PC-3 (cell line): ENCODE measurements at regions not wholly inside any gene's neighbourhood (a gene's known extent, or its start where the extent isn't known, plus 50 kb on each side); places are given as distances from the start of the nearest gene placed in this dataset.

Source experiments
- ATAC-seq: fragments of 200-7000 bp; cut with Tn5 transposase; 2 replicates; pipeline ENCODE4 v1.9.1; 2020; ENCODE audit warnings: mild to moderate bottlenecking, moderate library complexity
- BruUV-seq: library from RNA; stranded (reverse); fragments of 400-500 nt; replicated peaks from 2 replicates; lab custom pipeline; 2021; lab: Mats Ljungman, UMichigan
- CTCF ChIA-PET: fragments of 300-600 bp; sonication (Branson Sonifier 250); formaldehyde crosslinking; loops from one replicate; lab custom pipeline; 2022; ENCODE audit warnings: antibody characterized with exemption; lab: Charles Lee
- POLR2A ChIA-PET: fragments of 300-600 bp; sonication (Branson Sonifier 250); formaldehyde crosslinking; loops from one replicate; lab custom pipeline; 2022; ENCODE audit warnings: antibody characterized with exemption; ENCODE audit not compliant: unreplicated experiment; lab: Charles Lee
- DNase-seq: peaks from one replicate; pipeline ENCODE4 v3.0.0-alpha.2; 2015
- H2AFZ ChIP-seq: fragments of 300-600 bp; sonication (generic); 2 replicates; pipeline ENCODE4 v1.6.0; 2016; ENCODE audit warnings: antibody characterized with exemption, low read length
- H3F3A ChIP-seq: fragments of 300-600 bp; sonication (generic); one replicate; pipeline ENCODE4 v1.6.0; 2017; ENCODE audit warnings: antibody characterized with exemption, low read length, control low read depth, mild to moderate bottlenecking; ENCODE audit not compliant: unreplicated experiment
- H3K27ac ChIP-seq: fragments of 300-600 bp; sonication (generic); 2 replicates; pipeline ENCODE4 v1.5.1; 2016; ENCODE audit warnings: mild to moderate bottlenecking, low read length
- H3K27me3 ChIP-seq: fragments of 300-600 bp; sonication (generic); 2 replicates; pipeline ENCODE4 v1.6.1; 2016; ENCODE audit warnings: low read length, mixed read lengths
- H3K36me3 ChIP-seq: fragments of 300-600 bp; sonication (generic); 2 replicates; pipeline ENCODE4 v1.6.1; 2016; ENCODE audit warnings: low read depth, mixed run types, low read length, mixed read lengths
- H3K4me1 ChIP-seq: fragments of 300-600 bp; sonication (generic); 2 replicates; pipeline ENCODE4 v1.5.1; 2016; ENCODE audit warnings: low read length; ENCODE audit not compliant: insufficient read depth
- H3K4me2 ChIP-seq: fragments of 300-600 bp; sonication (generic); 2 replicates; pipeline ENCODE4 v1.6.0; 2016; ENCODE audit warnings: low read length
- H3K4me3 ChIP-seq: fragments of 300-600 bp; sonication (generic); 2 replicates; pipeline ENCODE4 v1.5.1; 2016; ENCODE audit warnings: mild to moderate bottlenecking, low read length, mixed read lengths
- H3K79me2 ChIP-seq: fragments of 300-600 bp; sonication (generic); 2 replicates; pipeline ENCODE4 v1.6.1; 2017; ENCODE audit warnings: low read length, mixed read lengths
- H3K9ac ChIP-seq: fragments of 300-600 bp; sonication (generic); 2 replicates; pipeline ENCODE4 v1.6.0; 2016; ENCODE audit warnings: mild to moderate bottlenecking, low read length
- H3K9me2 ChIP-seq: fragments of 300-600 bp; sonication (generic); replicated peaks from 2 replicates; pipeline ENCODE4 v1.6.1; 2016; ENCODE audit warnings: mixed run types, low read length, mixed read lengths
- H3K9me3 ChIP-seq: fragments of 300-600 bp; sonication (generic); 2 replicates; pipeline ENCODE4 v1.6.1; 2016; ENCODE audit warnings: low read length, mixed read lengths
- H4K20me1 ChIP-seq: fragments of 300-600 bp; sonication (generic); 2 replicates; pipeline ENCODE4 v1.6.1; 2016; ENCODE audit warnings: low read length, mixed read lengths
- EZH2 ChIP-seq: fragments of 300-600 bp; sonication (generic); IDR thresholded peaks from one replicate; pipeline ENCODE4 v1.6.1; 2017; ENCODE audit warnings: antibody characterized with exemption, mild to moderate bottlenecking, low read length; ENCODE audit not compliant: unreplicated experiment
- EZH2phosphoT487 ChIP-seq: fragments of 300-600 bp; sonication (generic); IDR thresholded peaks from 2 replicates; pipeline ENCODE4 v1.6.1; 2018; ENCODE audit warnings: mild to moderate bottlenecking, antibody characterized with exemption, low read length, borderline replicate concordance
- intact Hi-C: fragments of 100-400 bp; cut with micrococcal nuclease; formaldehyde crosslinking; loops from 2 replicates; pipeline ENCODE4 v1.9.0; 2023
- TF ChIP-seq, protein P1 (sequence below): fragments of 300-600 bp; sonication (generic); conservative IDR thresholded peaks from 2 replicates; pipeline ENCODE4 v1.5.1; 2017; ENCODE audit warnings: antibody characterized with exemption, low read depth, mild to moderate bottlenecking, low read length

GRCh38 chr6:40914005-40914404 is 125.0 kb downstream of the UNC5CL start:
- H3F3A ChIP-seq: no peaks in the 10 kb centered on the region
- no peaks in the 10 kb centered on the region for H3K27me3 ChIP-seq
- no peak overlapping the region for H2AFZ ChIP-seq
- no peaks in the 10 kb centered on the region for H3K79me2 ChIP-seq
- no peaks in the 10 kb centered on the region for H3K9me3 ChIP-seq
- H3K9ac ChIP-seq: no peak overlapping the region
- H3K4me1 ChIP-seq: no peaks in the 10 kb centered on the region
- intact Hi-C loops: no loop called here
- ATAC-seq (no peak), DNase-seq (no peak)
- CTCF ChIA-PET: no interaction called here
- H4K20me1 ChIP-seq: no peaks in the 10 kb centered on the region
- POLR2A ChIA-PET: no interaction called here
- no peaks in the 10 kb centered on the region for H3K9me2 ChIP-seq
- H3K4me2 ChIP-seq: no peak overlapping the region
- H3K27ac ChIP-seq: no peak overlapping the region
- H3K4me3 ChIP-seq: no peak overlapping the region
- no peaks in the 10 kb centered on the region for H3K36me3 ChIP-seq
- no peak for TF ChIP-seq EZH2
- no TSS peak for BruUV-seq

DNA sequence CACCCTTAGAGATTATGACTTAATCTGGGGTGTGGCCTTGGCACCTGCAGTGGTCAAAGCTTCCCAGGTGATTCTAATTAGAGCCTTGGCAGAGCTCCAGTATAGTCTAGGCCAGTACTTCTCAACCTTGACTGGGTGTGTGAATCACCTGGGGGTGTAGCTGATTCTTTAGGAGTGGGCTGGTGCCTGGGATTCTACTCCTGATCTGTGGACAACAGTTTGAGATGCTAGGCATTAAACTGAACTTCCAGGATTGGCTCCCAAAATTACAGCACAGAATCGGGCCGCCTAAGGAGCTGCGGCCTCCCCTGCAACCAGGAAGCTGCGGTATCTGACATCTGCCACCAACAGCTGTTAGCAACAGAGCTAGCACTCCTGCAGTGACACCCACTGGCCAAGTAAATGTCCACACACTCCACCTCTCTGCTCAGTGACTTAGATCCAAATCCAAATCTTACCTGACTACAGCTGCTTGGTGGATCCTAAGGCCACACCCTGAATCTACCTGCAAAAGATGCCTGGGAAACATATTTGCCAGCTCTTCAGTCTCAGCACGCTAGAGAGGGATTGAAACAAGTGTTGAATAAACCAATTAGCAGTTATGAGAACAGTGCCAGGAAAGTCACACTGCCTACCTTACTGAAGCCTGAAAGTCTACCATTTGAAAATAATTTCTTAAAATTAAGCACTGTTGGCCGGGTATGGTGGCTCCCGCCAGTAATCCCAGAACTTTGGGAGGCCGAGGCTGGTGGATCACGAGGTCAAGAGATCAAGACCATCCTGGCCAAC is 126.7 kb downstream of the UNC5CL start:
- POLR2A ChIA-PET: interaction anchor here (0.6 kb wide), 2 partner anchors 143 to 981 kb away, joined by 3 read pairs; no protein-coding TSS in a partner anchor
- Histone ChIP-seq H3K9ac (no peak overlapping the region), H3K27me3 (no peaks in the 10 kb centered on the region), H2AFZ (no peak overlapping the region), H3K27ac (no peak overlapping the region), H4K20me1 (no peaks in the 10 kb centered on the region), H3K79me2 (no peaks in the 10 kb centered on the region), H3K9me2 (no peaks in the 10 kb centered on the region), H3K9me3 (no peaks in the 10 kb centered on the region), H3F3A (no peaks in the 10 kb centered on the region), H3K4me1 (peaks cover 12% of the 10 kb centered on the region), H3K4me2 (no peak overlapping the region), H3K36me3 (no peaks in the 10 kb centered on the region), H3K4me3 (no peak overlapping the region)
- no TSS peak for BruUV-seq
- peak; percentile 63 for DNase-seq
- intact Hi-C loops: loop anchor here (1.0 kb wide), 1 partner anchor 17 kb away; no protein-coding TSS in a partner anchor
- peak; percentile 70 for ATAC-seq
- CTCF ChIA-PET: interaction anchor here (1.2 to 1.5 kb wide), 3 partner anchors 18 to 67 kb away, joined by 4 to 7 read pairs (median 5); no protein-coding TSS in a partner anchor
- TF ChIP-seq, protein P1, sequence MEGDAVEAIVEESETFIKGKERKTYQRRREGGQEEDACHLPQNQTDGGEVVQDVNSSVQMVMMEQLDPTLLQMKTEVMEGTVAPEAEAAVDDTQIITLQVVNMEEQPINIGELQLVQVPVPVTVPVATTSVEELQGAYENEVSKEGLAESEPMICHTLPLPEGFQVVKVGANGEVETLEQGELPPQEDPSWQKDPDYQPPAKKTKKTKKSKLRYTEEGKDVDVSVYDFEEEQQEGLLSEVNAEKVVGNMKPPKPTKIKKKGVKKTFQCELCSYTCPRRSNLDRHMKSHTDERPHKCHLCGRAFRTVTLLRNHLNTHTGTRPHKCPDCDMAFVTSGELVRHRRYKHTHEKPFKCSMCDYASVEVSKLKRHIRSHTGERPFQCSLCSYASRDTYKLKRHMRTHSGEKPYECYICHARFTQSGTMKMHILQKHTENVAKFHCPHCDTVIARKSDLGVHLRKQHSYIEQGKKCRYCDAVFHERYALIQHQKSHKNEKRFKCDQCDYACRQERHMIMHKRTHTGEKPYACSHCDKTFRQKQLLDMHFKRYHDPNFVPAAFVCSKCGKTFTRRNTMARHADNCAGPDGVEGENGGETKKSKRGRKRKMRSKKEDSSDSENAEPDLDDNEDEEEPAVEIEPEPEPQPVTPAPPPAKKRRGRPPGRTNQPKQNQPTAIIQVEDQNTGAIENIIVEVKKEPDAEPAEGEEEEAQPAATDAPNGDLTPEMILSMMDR: peak; percentile 74
- TF ChIP-seq EZH2: no peak

GRCh38 chr6:40910260-40910893 is 128.6 kb downstream of the UNC5CL start:
- ATAC-seq (no peak), DNase-seq (no peak)
- Histone ChIP-seq H3K9me2 (0 out of 2 replicates have a peak, but pooled peaks cover 4% of the 10 kb centered on the region), H3K36me3 (no peaks in the 10 kb centered on the region), H3K27ac (no peak overlapping the region), H3K4me3 (no peak overlapping the region), H3K4me2 (no peak overlapping the region), H3K79me2 (no peaks in the 10 kb centered on the region), H3K9me3 (no peaks in the 10 kb centered on the region), H3F3A (peaks cover 5% of the 10 kb centered on the region), H3K9ac (no peak overlapping the region), H2AFZ (no peak overlapping the region), H4K20me1 (no peaks in the 10 kb centered on the region), H3K27me3 (no peaks in the 10 kb centered on the region), H3K4me1 (peaks cover 26% of the 10 kb centered on the region)
- intact Hi-C loops: no loop called here
- BruUV-seq: no TSS peak
- POLR2A ChIA-PET: interaction anchor here (0.5 kb wide), 1 partner anchor 113 kb away, joined by 3 read pairs; no protein-coding TSS in a partner anchor
- CTCF ChIA-PET: no interaction called here
- TF ChIP-seq, protein P1: no peak
- TF ChIP-seq EZH2phosphoT487 (no peak), EZH2 (no peak)
